Liver (tissue), 8 donors: ENCODE measurements at regions not wholly inside any gene's neighbourhood (a gene's known extent, or its start where the extent isn't known, plus 50 kb on each side); places are given as distances from the start of the nearest gene placed in this dataset.

ENCODE experiments used
- DNase-seq: peaks from one replicate; pipeline ENCODE4 v3.0.0-alpha.2; 2017; ENCODE audit warnings: low spot score
- H3K27ac ChIP-seq, 2 donors: one replicate each; pipeline ENCODE4 v1.7.0; 2013; ENCODE audit warnings: inconsistent platforms in 2 of 2, low read length in 2 of 2, control low read depth in 1 of 2, low read depth in 1 of 2, mild to moderate bottlenecking in 1 of 2
- H3K27me3 ChIP-seq, 4 donors: one replicate each; pipeline versions ENCODE4 v1.6.1 to v1.7.0; 2013; ENCODE audit warnings: low read length in 3 of 4, inconsistent platforms in 1 of 4, mild to moderate bottlenecking in 1 of 4, moderate library complexity in 1 of 4; ENCODE audit not compliant: control insufficient read depth in 4 of 4, insufficient read depth in 4 of 4
- H3K36me3 ChIP-seq, 4 donors: one replicate each; pipeline versions ENCODE4 v1.6.1 to v1.7.0; 2013; ENCODE audit warnings: low read length in 3 of 4, mild to moderate bottlenecking in 3 of 4, low read depth in 1 of 4, moderate library complexity in 1 of 4; ENCODE audit not compliant: control insufficient read depth in 4 of 4, insufficient read depth in 3 of 4
- H3K4me1 ChIP-seq, 4 donors: one replicate each; pipeline versions ENCODE4 v1.6.1 to v1.7.0; 2013; ENCODE audit warnings: low read length in 3 of 4, mild to moderate bottlenecking in 3 of 4, moderate library complexity in 1 of 4; ENCODE audit not compliant: control insufficient read depth in 4 of 4, insufficient read depth in 4 of 4
- H3K4me3 ChIP-seq, 3 donors: one replicate each; pipeline versions ENCODE4 v1.6.1 to v1.7.0; 2013; ENCODE audit warnings: low read length in 3 of 3, control low read depth in 1 of 3, low read depth in 1 of 3, mild to moderate bottlenecking in 1 of 3
- H3K9ac ChIP-seq, 2 donors: one replicate each; pipeline ENCODE4 v1.7.0; 2013; ENCODE audit warnings: low read length in 2 of 2, mild to moderate bottlenecking in 2 of 2, moderate library complexity in 2 of 2, control low read depth in 1 of 2, low read depth in 1 of 2
- H3K9me3 ChIP-seq, 4 donors: one replicate each; pipeline versions ENCODE4 v1.6.1 to v1.7.0; 2013; ENCODE audit warnings: low read length in 3 of 4; ENCODE audit not compliant: control insufficient read depth in 4 of 4
- FOXA2 ChIP-seq: IDR thresholded peaks from 2 replicates; pipeline ENCODE4 v1.6.1; 2016; ENCODE audit warnings: antibody characterized with exemption
- GABPA ChIP-seq, 2 donors: IDR thresholded peaks in 1 of 2; conservative IDR thresholded peaks in 1 of 2; 2 replicates each; pipeline ENCODE4 v1.6.1; 2016; ENCODE audit warnings: antibody characterized with exemption in 2 of 2, mild to moderate bottlenecking in 1 of 2, moderate library complexity in 1 of 2
- HNF4A ChIP-seq, 2 donors: conservative IDR thresholded peaks; 2 replicates each; pipeline ENCODE4 v1.6.1; 2016; ENCODE audit warnings: antibody characterized with exemption in 2 of 2, mild to moderate bottlenecking in 2 of 2
- HNF4G ChIP-seq: IDR thresholded peaks from 2 replicates; pipeline ENCODE4 v1.6.1; 2016; ENCODE audit warnings: antibody characterized with exemption
- JUND ChIP-seq, 2 donors: IDR thresholded peaks; 2 replicates each; pipeline ENCODE4 v1.6.1; 2016; ENCODE audit warnings: antibody characterized with exemption in 2 of 2
- NR2F2 ChIP-seq: IDR thresholded peaks from 2 replicates; pipeline ENCODE4 v1.6.1; 2016; ENCODE audit warnings: antibody characterized with exemption
- RAD21 ChIP-seq, 2 donors: IDR thresholded peaks; 2 replicates each; pipeline ENCODE4 v1.6.1; 2016; ENCODE audit warnings: antibody characterized with exemption in 2 of 2, mild to moderate bottlenecking in 2 of 2
- REST ChIP-seq: IDR thresholded peaks from 2 replicates; pipeline ENCODE4 v1.6.1; 2016; ENCODE audit warnings: antibody characterized with exemption, mild to moderate bottlenecking
- RXRA ChIP-seq, 2 donors: IDR thresholded peaks; 2 replicates each; pipeline ENCODE4 v1.6.1; 2017 to 2018; ENCODE audit warnings: antibody characterized with exemption in 2 of 2, mild to moderate bottlenecking in 1 of 2
- SP1 ChIP-seq: IDR thresholded peaks from 2 replicates; pipeline ENCODE4 v1.6.1; 2018; ENCODE audit warnings: antibody characterized with exemption, mild to moderate bottlenecking
- TAF1 ChIP-seq: conservative IDR thresholded peaks from 2 replicates; pipeline ENCODE4 v1.6.1; 2016; ENCODE audit warnings: antibody characterized with exemption, mild to moderate bottlenecking
- YY1 ChIP-seq: IDR thresholded peaks from 2 replicates; pipeline ENCODE4 v1.6.1; 2016; ENCODE audit warnings: antibody characterized with exemption, mild to moderate bottlenecking
- ZBTB33 ChIP-seq: IDR thresholded peaks from 2 replicates; pipeline ENCODE4 v1.6.1; 2016; ENCODE audit warnings: antibody characterized with exemption
- WGBS: extraction: QIAGEN DNeasy Blood & Tissue Kit; methylation state at CpG from one replicate; pipeline ENCODE4 v1.1.7; 2013; 5-methylcytosine and 5-hydroxymethylcytosine counted together
- TF ChIP-seq, protein P1 (sequence below): fragments of 150-350 bp; IDR thresholded peaks from 2 replicates; pipeline ENCODE4 v1.5.1; 2017; ENCODE audit warnings: improper control_type of control experiment, low read depth, low read length; ENCODE audit not compliant: missing input control
- TF ChIP-seq, protein P2 (sequence below): IDR thresholded peaks from 2 replicates; pipeline ENCODE4 v1.6.1; 2016; ENCODE audit warnings: antibody characterized with exemption
- TF ChIP-seq, protein P3 (sequence below): IDR thresholded peaks from 2 replicates; pipeline ENCODE4 v1.6.1; 2016; ENCODE audit warnings: antibody characterized with exemption
- donor health status: healthy.
- donor health status: healthy.
- donor health status: healthy.
- donor health status: healthy.
- donor health status: healthy.

- Histone ChIP-seq H3K4me1 (no peaks in the 10 kb centered on the region), H3K27ac (no peak overlapping the region)
- TF ChIP-seq, protein P1, sequence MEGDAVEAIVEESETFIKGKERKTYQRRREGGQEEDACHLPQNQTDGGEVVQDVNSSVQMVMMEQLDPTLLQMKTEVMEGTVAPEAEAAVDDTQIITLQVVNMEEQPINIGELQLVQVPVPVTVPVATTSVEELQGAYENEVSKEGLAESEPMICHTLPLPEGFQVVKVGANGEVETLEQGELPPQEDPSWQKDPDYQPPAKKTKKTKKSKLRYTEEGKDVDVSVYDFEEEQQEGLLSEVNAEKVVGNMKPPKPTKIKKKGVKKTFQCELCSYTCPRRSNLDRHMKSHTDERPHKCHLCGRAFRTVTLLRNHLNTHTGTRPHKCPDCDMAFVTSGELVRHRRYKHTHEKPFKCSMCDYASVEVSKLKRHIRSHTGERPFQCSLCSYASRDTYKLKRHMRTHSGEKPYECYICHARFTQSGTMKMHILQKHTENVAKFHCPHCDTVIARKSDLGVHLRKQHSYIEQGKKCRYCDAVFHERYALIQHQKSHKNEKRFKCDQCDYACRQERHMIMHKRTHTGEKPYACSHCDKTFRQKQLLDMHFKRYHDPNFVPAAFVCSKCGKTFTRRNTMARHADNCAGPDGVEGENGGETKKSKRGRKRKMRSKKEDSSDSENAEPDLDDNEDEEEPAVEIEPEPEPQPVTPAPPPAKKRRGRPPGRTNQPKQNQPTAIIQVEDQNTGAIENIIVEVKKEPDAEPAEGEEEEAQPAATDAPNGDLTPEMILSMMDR: no peak
- TF ChIP-seq RXRA (IDR thresholded peaks at IDR 0.05) (no peak), SP1 (no peak), FOXA2 (no peak), HNF4A (conservative IDR thresholded peaks at IDR 0.05) (no peak), RAD21 (IDR thresholded peaks at IDR 0.05) (no peak), REST (no peak), GABPA (IDR thresholded peaks at IDR 0.05 in 1 of 2, conservative IDR thresholded peaks at IDR 0.05 in 1 of 2) (no peak), YY1 (no peak), TAF1 (no peak), HNF4G (no peak)
- TF ChIP-seq, protein P2, sequence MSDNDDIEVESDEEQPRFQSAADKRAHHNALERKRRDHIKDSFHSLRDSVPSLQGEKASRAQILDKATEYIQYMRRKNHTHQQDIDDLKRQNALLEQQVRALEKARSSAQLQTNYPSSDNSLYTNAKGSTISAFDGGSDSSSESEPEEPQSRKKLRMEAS: no peak
- TF ChIP-seq, protein P3, sequence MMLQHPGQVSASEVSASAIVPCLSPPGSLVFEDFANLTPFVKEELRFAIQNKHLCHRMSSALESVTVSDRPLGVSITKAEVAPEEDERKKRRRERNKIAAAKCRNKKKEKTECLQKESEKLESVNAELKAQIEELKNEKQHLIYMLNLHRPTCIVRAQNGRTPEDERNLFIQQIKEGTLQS: no peak
Observed at GRCh38 chr4:188811121-188811520, 671.9 kb downstream of the TRIML1 start.

GRCh38 chr4:188812644-188813043, 673.4 kb downstream of the TRIML1 start:
- Histone ChIP-seq H3K4me3 (no peak overlapping the region), H3K27me3 (no peaks in the 10 kb centered on the region), H3K4me1 (no peaks in the 10 kb centered on the region), H3K9me3 (no peaks in the 10 kb centered on the region), H3K9ac (no peak overlapping the region), H3K36me3 (no peaks in the 10 kb centered on the region), H3K27ac (no peak overlapping the region)
- WGBS: 46% methylated on average over 1 of the region's 1 CpG
- DNase-seq: no peak
- TF ChIP-seq HNF4A (conservative IDR thresholded peaks at IDR 0.05): no peak
- TF ChIP-seq, protein P1: no peak
- no peak for TF ChIP-seq TAF1
- TF ChIP-seq ZBTB33: no peak
- no peak for TF ChIP-seq JUND (IDR thresholded peaks at IDR 0.05)
- no peak for TF ChIP-seq NR2F2
- no peak for TF ChIP-seq RAD21 (IDR thresholded peaks at IDR 0.05)
- TF ChIP-seq HNF4G: no peak
- TF ChIP-seq, protein P2: no peak
- no peak for TF ChIP-seq SP1
- TF ChIP-seq, protein P3: no peak
- TF ChIP-seq REST: no peak
- TF ChIP-seq GABPA (IDR thresholded peaks at IDR 0.05 in 1 of 2, conservative IDR thresholded peaks at IDR 0.05 in 1 of 2): no peak
- TF ChIP-seq FOXA2: no peak

More at GRCh38 chr4:188811121-188811520, 671.9 kb downstream of the TRIML1 start:
- WGBS: 89% methylated on average over 1 of the region's 1 CpG
- Histone ChIP-seq H3K9ac (no peak overlapping the region), H3K27me3 (no peaks in the 10 kb centered on the region), H3K4me3 (no peak overlapping the region), H3K36me3 (no peaks in the 10 kb centered on the region), H3K9me3 (no peaks in the 10 kb centered on the region)
- no peak for DNase-seq
